WTC11 (cell line): ENCODE measurements at regions not wholly inside any gene's neighbourhood (a gene's known extent, or its start where the extent isn't known, plus 50 kb on each side); places are given as distances from the start of the nearest gene placed in this dataset.

Experiments
- AFF4 ChIP-seq: sonication (generic); formaldehyde crosslinking; IDR thresholded peaks from 2 replicates; pipeline ENCODE4 v1.8.1; 2023; ENCODE audit warnings: mild to moderate bottlenecking, missing genetic modification reagents, borderline replicate concordance
- ATF3 ChIP-seq: sonication (generic); formaldehyde crosslinking; conservative IDR thresholded peaks from 2 replicates; pipeline ENCODE4 v1.8.1; 2022; ENCODE audit warnings: mild to moderate bottlenecking, missing genetic modification reagents
- CREB1 ChIP-seq: sonication (generic); formaldehyde crosslinking; IDR thresholded peaks from 2 replicates; pipeline ENCODE4 v1.8.0; 2023; ENCODE audit warnings: mild to moderate bottlenecking, missing genetic modification reagents
- CTCF ChIP-seq: fragments of 200-600 bp; IDR thresholded peaks from 2 replicates; pipeline ENCODE4 v1.8.0; 2022; ENCODE audit warnings: antibody characterized with exemption
- E2F5 ChIP-seq: sonication (generic); formaldehyde crosslinking; IDR thresholded peaks from 2 replicates; pipeline ENCODE4 v1.8.1; 2022; ENCODE audit warnings: mild to moderate bottlenecking, moderate library complexity, missing genetic modification reagents
- KAT7 ChIP-seq: sonication (generic); formaldehyde crosslinking; IDR thresholded peaks from 2 replicates; pipeline ENCODE4 v1.8.1; 2023; ENCODE audit warnings: missing genetic modification reagents, mild to moderate bottlenecking, borderline replicate concordance
- MLX ChIP-seq: sonication (generic); formaldehyde crosslinking; IDR thresholded peaks from 2 replicates; pipeline ENCODE4 v1.8.1; 2023; ENCODE audit warnings: mild to moderate bottlenecking, missing genetic modification reagents, moderate library complexity
- NFE2L1 ChIP-seq: sonication (generic); formaldehyde crosslinking; IDR thresholded peaks from 2 replicates; pipeline ENCODE4 v1.8.1; 2023; ENCODE audit warnings: missing genetic modification reagents
- SOX15 ChIP-seq: fragments of 250-450 bp; sonication (Bioruptor Pico); IDR thresholded peaks from 2 replicates; pipeline ENCODE4 v1.9.0; 2021; ENCODE audit warnings: mild to moderate bottlenecking
- SP1 ChIP-seq: sonication (generic); formaldehyde crosslinking; conservative IDR thresholded peaks from 2 replicates; pipeline ENCODE4 v1.8.1; 2022; ENCODE audit warnings: missing genetic modification reagents
- ZNF423 ChIP-seq: fragments of 250-450 bp; sonication (Bioruptor Pico); IDR thresholded peaks from 2 replicates; pipeline ENCODE4 v2.1.2; 2022; ENCODE audit warnings: mild to moderate bottlenecking, moderate library complexity

GRCh38 chr9:7452378-7452777, 347.2 kb downstream of the DMAC1 start:
- TF ChIP-seq CTCF (no peak), CREB1 (CRISPR knock-in tag) (no peak), NFE2L1 (no peak), ZNF423 (CRISPR knock-in tag) (no peak), ATF3 (no peak), E2F5 (CRISPR knock-in tag) (no peak), SP1 (no peak), MLX (CRISPR knock-in tag) (no peak), SOX15 (CRISPR knock-in tag) (no peak), AFF4 (CRISPR knock-in tag) (no peak), KAT7 (CRISPR knock-in tag) (no peak)
